ENCODE measurements at regions not wholly inside any gene's neighbourhood (a gene's known extent, or its start where the extent isn't known, plus 50 kb on each side); places are given as distances from the start of the nearest gene placed in this dataset.

DNA sequence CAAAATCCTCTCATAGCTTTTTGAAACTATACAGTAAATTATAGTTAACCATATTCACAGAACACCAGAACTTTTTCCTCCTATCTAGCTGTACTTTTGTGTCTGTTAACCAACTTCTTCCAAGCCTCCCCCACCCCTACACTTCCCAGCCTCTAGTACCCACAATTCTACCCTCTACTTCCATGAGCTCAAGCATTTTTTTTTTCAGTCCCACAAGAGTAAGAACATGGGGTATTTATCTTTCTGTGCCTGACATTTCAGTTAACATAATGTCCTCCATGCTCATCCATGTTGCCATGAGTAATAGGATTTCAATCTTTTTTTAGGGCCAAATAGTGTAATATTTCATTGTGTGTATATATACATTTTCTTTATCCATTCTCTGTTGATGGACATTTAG, 128.3 kb upstream of the MAN2A1 start:
- TF ChIP-seq, protein P1, sequence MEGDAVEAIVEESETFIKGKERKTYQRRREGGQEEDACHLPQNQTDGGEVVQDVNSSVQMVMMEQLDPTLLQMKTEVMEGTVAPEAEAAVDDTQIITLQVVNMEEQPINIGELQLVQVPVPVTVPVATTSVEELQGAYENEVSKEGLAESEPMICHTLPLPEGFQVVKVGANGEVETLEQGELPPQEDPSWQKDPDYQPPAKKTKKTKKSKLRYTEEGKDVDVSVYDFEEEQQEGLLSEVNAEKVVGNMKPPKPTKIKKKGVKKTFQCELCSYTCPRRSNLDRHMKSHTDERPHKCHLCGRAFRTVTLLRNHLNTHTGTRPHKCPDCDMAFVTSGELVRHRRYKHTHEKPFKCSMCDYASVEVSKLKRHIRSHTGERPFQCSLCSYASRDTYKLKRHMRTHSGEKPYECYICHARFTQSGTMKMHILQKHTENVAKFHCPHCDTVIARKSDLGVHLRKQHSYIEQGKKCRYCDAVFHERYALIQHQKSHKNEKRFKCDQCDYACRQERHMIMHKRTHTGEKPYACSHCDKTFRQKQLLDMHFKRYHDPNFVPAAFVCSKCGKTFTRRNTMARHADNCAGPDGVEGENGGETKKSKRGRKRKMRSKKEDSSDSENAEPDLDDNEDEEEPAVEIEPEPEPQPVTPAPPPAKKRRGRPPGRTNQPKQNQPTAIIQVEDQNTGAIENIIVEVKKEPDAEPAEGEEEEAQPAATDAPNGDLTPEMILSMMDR (IDR thresholded peaks at IDR 0.05): no peak
- TF ChIP-seq POLR2A (IDR thresholded peaks at IDR 0.05): no peak
- TF ChIP-seq POLR2AphosphoS5 (IDR thresholded peaks at IDR 0.05): no peak
